PFSK-1 (cell line): ENCODE measurements at regions not wholly inside any gene's neighbourhood (a gene's known extent, or its start where the extent isn't known, plus 50 kb on each side); places are given as distances from the start of the nearest gene placed in this dataset.

ENCODE experiments used
- POLR2AphosphoS5 ChIP-seq: IDR thresholded peaks from 2 replicates; pipeline ENCODE4 v1.6.1; 2012; ENCODE audit warnings: low read depth, mild to moderate bottlenecking, control low read depth, low read length, moderate library complexity
- REST ChIP-seq, 2 experiments: IDR thresholded peaks; 2 replicates each; pipeline versions ENCODE4 v1.6.1 to v1.8.0; 2011 to 2012; ENCODE audit warnings: low read depth in 2 of 2, low read length in 2 of 2, control low read depth in 1 of 2, inconsistent platforms in 1 of 2, mild to moderate bottlenecking in 1 of 2, moderate library complexity in 1 of 2; ENCODE audit not compliant: insufficient read depth in 1 of 2
- SIN3A ChIP-seq: IDR thresholded peaks from 2 replicates; pipeline ENCODE4 v1.6.1; 2012; ENCODE audit warnings: mild to moderate bottlenecking, low read length, moderate library complexity, borderline replicate concordance; ENCODE audit not compliant: insufficient read depth

GRCh38 chr7:41156268-41156667 is 546.6 kb downstream of the INHBA start:
- no peak for TF ChIP-seq REST (IDR thresholded peaks at IDR 0.05; ENCODE audit: insufficient read depth in 1 of 2, low read depth in 2 of 2, low read length in 2 of 2)
- no peak for TF ChIP-seq POLR2AphosphoS5
- TF ChIP-seq SIN3A: no peak
